ENCODE measurements at regions not wholly inside any gene's neighbourhood (a gene's known extent, or its start where the extent isn't known, plus 50 kb on each side); places are given as distances from the start of the nearest gene placed in this dataset.

DNA sequence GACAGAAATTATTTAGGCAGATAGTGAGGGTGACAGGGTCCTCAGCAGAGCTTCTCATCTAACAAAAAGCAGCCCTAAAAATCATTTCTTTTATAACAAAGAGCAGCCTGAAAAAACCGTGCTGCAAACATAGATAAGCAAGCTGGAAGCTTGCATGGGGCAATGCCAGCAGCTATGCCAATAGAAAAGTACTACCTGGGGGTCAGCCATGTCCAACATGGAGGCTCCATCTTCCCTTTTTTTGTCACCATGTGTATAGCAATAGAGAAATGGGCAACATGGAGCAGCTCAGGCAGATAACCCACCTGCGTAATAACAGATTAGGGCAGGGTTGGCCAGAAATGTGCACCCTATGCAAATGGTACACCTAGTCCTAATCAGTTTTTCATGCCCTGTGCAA is 57.4 kb upstream of the IGLL5 start:
- H3K27me3 ChIP-seq (replicated peaks; ENCODE audit: insufficient read depth, low read depth, low read length, poor library complexity): peaks cover 32% of the 10 kb centered on the region

DNA sequence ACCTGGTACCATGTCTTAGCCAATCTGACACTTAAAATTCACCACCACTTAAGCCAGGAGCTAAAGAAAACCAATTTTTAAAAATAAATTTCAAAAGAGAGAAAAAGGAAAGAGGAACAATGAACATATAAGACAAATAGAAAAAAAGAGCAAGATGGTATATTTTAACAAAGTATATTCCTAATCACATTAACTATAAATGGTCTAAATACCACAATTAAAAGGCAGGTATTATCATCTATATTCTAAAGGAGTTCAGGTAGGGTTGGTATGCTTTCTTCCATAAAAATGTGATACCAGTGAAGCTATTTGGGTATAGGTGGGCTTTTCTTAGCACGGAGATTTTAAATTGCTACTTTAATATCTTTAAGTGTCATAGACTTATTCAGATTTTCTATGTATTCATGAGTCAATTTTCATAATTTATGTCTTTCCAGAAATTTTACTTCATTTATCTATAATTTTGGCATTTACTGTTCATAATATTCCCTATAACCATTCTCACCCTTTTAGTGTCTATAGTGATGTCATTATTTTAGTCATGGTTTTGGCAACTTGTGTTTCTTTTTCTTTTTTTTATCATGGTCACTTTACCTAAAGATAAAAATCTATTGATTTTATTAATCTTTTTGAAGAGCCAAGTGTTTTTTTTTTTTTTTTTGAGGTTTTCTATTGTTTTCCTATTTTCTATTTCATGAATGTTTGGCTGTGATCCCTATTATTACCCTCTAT is 56.5 kb upstream of the IGLL5 start:
- CTCF ChIA-PET: no interaction called here

More for the DNA sequence above, 57.4 kb upstream of the IGLL5 start:
- Histone ChIP-seq H3K9me3 (ENCODE audit: low read depth, low read length, poor library complexity, severe bottlenecking) (no peaks in the 10 kb centered on the region), H3K27ac (ENCODE audit: low read depth, low read length, poor library complexity, severe bottlenecking) (no peak overlapping the region), H3K4me3 (ENCODE audit: low read depth, low read length, poor library complexity, severe bottlenecking) (no peak overlapping the region), H3K4me1 (ENCODE audit: insufficient read depth, low read length, poor library complexity, severe bottlenecking) (no peaks in the 10 kb centered on the region), H3K36me3 (ENCODE audit: insufficient read depth, low read length, poor library complexity, severe bottlenecking) (no peaks in the 10 kb centered on the region)
- no peak for TF ChIP-seq EZH2 (IDR thresholded peaks at IDR 0.05; ENCODE audit: borderline replicate concordance, low read depth, low read length, poor library complexity, severe bottlenecking)
- TF ChIP-seq, protein P1, sequence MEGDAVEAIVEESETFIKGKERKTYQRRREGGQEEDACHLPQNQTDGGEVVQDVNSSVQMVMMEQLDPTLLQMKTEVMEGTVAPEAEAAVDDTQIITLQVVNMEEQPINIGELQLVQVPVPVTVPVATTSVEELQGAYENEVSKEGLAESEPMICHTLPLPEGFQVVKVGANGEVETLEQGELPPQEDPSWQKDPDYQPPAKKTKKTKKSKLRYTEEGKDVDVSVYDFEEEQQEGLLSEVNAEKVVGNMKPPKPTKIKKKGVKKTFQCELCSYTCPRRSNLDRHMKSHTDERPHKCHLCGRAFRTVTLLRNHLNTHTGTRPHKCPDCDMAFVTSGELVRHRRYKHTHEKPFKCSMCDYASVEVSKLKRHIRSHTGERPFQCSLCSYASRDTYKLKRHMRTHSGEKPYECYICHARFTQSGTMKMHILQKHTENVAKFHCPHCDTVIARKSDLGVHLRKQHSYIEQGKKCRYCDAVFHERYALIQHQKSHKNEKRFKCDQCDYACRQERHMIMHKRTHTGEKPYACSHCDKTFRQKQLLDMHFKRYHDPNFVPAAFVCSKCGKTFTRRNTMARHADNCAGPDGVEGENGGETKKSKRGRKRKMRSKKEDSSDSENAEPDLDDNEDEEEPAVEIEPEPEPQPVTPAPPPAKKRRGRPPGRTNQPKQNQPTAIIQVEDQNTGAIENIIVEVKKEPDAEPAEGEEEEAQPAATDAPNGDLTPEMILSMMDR (conservative IDR thresholded peaks at IDR 0.05; ENCODE audit: low read depth, low read length): no peak
- no peak for DNase-seq (ENCODE audit: low spot score)
- intact Hi-C loops (cut with micrococcal nuclease; ENCODE audit: unreplicated experiment): no loop called here
- POLR2A ChIA-PET (ENCODE audit: low non-redundant PET): no interaction called here
- CTCF ChIA-PET: no interaction called here
- BruUV-seq (replicated peaks): no TSS peak

DNA sequence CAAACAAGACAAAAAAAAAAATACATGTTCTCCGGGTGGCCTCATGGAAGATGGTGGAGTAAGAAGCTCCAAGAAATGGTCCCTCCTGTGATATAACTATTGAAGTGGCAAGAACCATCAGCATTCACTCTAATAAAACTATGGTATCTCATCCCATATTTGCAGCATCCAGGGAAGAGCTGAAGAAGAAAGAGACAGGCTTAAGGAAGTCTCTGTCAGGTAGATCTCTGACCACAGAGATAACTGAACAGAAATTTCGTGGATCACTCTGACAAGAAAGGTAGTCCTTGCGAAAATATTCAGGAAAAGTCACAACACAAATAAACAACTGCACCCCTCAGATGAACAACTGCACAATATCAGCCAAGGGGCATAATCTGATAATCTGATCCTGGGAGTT is 54.6 kb upstream of the IGLL5 start:
- no TSS peak for BruUV-seq (replicated peaks)
- Histone ChIP-seq H3K4me3 (ENCODE audit: low read depth, low read length, poor library complexity, severe bottlenecking) (no peak overlapping the region), H3K9me3 (ENCODE audit: low read depth, low read length, poor library complexity, severe bottlenecking) (no peaks in the 10 kb centered on the region), H3K4me1 (ENCODE audit: insufficient read depth, low read length, poor library complexity, severe bottlenecking) (no peaks in the 10 kb centered on the region), H3K27me3 (replicated peaks; ENCODE audit: insufficient read depth, low read depth, low read length, poor library complexity) (peaks cover 22% of the 10 kb centered on the region), H3K36me3 (ENCODE audit: insufficient read depth, low read length, poor library complexity, severe bottlenecking) (no peaks in the 10 kb centered on the region), H3K27ac (ENCODE audit: low read depth, low read length, poor library complexity, severe bottlenecking) (no peak overlapping the region)
- TF ChIP-seq EZH2 (IDR thresholded peaks at IDR 0.05; ENCODE audit: borderline replicate concordance, low read depth, low read length, poor library complexity, severe bottlenecking): no peak
- TF ChIP-seq, protein P1 (conservative IDR thresholded peaks at IDR 0.05; ENCODE audit: low read depth, low read length): no peak
- ChIA-PET POLR2A (ENCODE audit: low non-redundant PET) (no interaction called here), CTCF (no interaction called here)
- no peak for DNase-seq (ENCODE audit: low spot score)
- intact Hi-C loops (cut with micrococcal nuclease; ENCODE audit: unreplicated experiment): no loop called here

More for the DNA sequence above, 56.5 kb upstream of the IGLL5 start:
- H3K27ac ChIP-seq (ENCODE audit: low read depth, low read length, poor library complexity, severe bottlenecking): no peak overlapping the region
- TF ChIP-seq EZH2 (IDR thresholded peaks at IDR 0.05; ENCODE audit: borderline replicate concordance, low read depth, low read length, poor library complexity, severe bottlenecking): no peak
- no peaks in the 10 kb centered on the region for H3K9me3 ChIP-seq (ENCODE audit: low read depth, low read length, poor library complexity, severe bottlenecking)
- intact Hi-C loops (cut with micrococcal nuclease; ENCODE audit: unreplicated experiment): no loop called here
- no peaks in the 10 kb centered on the region for H3K36me3 ChIP-seq (ENCODE audit: insufficient read depth, low read length, poor library complexity, severe bottlenecking)
- BruUV-seq (replicated peaks): no TSS peak
- no peak overlapping the region for H3K4me3 ChIP-seq (ENCODE audit: low read depth, low read length, poor library complexity, severe bottlenecking)
- peaks cover 25% of the 10 kb centered on the region for H3K27me3 ChIP-seq (replicated peaks; ENCODE audit: insufficient read depth, low read depth, low read length, poor library complexity)
- H3K4me1 ChIP-seq (ENCODE audit: insufficient read depth, low read length, poor library complexity, severe bottlenecking): no peaks in the 10 kb centered on the region
- POLR2A ChIA-PET (ENCODE audit: low non-redundant PET): no interaction called here
- DNase-seq (ENCODE audit: low spot score): no peak

DNA sequence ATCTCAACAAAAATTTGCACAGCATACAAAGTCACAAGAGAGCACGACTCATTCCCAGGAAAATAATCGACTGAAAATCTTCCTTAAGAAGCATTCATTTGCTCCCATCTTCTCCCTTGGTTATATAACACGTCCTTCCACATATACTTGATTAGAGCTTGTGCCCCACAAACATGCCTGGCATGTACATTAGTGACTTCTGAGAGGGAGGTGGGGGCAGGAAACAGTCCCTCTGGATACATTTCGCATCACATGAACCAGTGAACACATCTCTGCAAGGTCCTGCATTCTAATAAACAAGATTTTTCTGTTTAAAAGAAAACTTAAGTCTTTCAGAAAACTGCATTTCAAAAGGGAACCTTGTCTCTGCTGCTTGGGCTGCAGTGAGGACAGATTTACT is 54.1 kb upstream of the IGLL5 start:
- no TSS peak for BruUV-seq (replicated peaks)
- H3K27ac ChIP-seq (ENCODE audit: low read depth, low read length, poor library complexity, severe bottlenecking): no peak overlapping the region
- no peaks in the 10 kb centered on the region for H3K9me3 ChIP-seq (ENCODE audit: low read depth, low read length, poor library complexity, severe bottlenecking)
- intact Hi-C loops (cut with micrococcal nuclease; ENCODE audit: unreplicated experiment): no loop called here
- ChIA-PET POLR2A (ENCODE audit: low non-redundant PET) (no interaction called here), CTCF (no interaction called here)
- H3K36me3 ChIP-seq (ENCODE audit: insufficient read depth, low read length, poor library complexity, severe bottlenecking): no peaks in the 10 kb centered on the region
- no peaks in the 10 kb centered on the region for H3K4me1 ChIP-seq (ENCODE audit: insufficient read depth, low read length, poor library complexity, severe bottlenecking)
- peaks cover 22% of the 10 kb centered on the region for H3K27me3 ChIP-seq (replicated peaks; ENCODE audit: insufficient read depth, low read depth, low read length, poor library complexity)
- TF ChIP-seq, protein P1 (conservative IDR thresholded peaks at IDR 0.05; ENCODE audit: low read depth, low read length): no peak
- no peak for TF ChIP-seq EZH2 (IDR thresholded peaks at IDR 0.05; ENCODE audit: borderline replicate concordance, low read depth, low read length, poor library complexity, severe bottlenecking)
- DNase-seq (ENCODE audit: low spot score): no peak
- H3K4me3 ChIP-seq (ENCODE audit: low read depth, low read length, poor library complexity, severe bottlenecking): no peak overlapping the region

All from A673 (cell line).